NCI-H1436 treated with DMSO at 0.1 percent for 48 hours (cell line): ENCODE measurements at regions not wholly inside any gene's neighbourhood (a gene's known extent, or its start where the extent isn't known, plus 50 kb on each side); places are given as distances from the start of the nearest gene placed in this dataset.

Experiments
- DNase-seq: peaks from one replicate; lab custom pipeline; 2025; lab: John Stamatoyannopoulos, UW

DNA sequence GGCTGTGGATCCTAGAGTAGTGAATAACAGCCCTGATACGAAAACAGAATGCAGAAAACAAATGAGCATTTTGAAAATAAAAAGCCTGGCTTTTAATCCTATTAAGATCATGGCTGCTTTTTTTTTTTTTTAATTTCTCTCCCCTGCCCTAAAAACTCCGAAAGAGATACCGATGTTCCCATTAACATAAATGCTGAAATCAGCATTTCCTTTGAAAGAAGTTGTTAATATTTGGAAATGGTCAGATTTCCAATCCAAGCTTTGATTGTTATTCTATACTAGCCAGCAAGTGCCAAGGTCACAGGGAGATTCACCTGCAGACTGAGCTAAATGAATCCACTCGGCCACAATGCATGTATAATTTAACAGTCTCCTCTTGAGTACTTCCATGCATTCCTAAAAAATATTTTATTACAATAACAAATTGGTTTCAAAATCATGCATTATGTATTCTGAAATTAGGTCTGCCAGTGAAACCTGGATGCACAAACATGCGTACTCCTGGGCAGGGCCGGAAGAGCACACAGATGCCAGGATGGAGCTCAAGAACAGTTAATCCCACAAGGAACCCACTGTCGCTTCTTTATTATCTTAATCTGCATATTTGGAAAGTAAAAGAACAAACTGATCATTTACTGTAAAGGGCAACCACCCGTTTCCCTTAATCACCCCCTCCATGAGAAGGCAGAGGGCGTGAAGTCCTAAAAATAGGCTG, 521.5 kb upstream of the ZFHX3 start:
- DNase-seq = no peak

DNA sequence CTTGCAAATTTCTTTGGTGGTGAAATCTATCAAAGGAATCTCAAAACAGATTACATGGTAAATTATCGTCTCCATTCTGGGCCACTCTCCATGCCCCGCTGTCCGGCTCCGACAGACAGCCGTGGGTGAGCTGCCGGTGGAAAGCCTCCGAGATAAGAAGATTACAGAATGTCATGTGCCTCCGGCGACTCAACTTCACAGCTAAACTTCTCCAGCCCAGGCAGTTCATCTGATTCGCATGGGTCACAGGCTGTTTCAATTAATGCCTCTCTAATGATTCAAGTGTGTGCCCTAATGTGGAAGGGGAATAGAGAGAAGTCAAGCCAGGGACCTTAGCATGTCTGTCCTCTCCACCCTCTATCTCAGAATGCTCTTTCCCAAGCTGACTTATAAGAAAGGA, 520.8 kb upstream of the ZFHX3 start:
- DNase-seq = no peak

DNA sequence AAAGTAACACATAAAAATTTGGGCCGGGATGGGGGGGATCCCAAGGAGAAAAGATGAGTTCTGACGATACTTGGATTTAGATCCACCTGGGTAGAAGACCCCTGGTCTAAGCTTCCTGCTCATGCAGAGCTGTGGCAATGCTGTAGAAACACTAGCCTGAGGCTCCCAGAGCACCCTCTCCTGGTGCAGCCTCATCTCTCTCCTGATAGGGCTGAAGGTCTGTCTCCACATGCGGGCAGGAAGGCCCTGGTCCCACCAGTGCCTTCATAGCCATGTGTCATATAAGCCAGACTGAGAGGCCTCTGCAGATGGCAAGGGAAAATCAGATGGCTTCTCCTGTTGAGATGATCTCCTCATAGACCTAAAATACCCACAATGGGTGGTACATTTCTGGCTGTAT, 518.0 kb upstream of the ZFHX3 start:
- DNase-seq = no peak

DNA sequence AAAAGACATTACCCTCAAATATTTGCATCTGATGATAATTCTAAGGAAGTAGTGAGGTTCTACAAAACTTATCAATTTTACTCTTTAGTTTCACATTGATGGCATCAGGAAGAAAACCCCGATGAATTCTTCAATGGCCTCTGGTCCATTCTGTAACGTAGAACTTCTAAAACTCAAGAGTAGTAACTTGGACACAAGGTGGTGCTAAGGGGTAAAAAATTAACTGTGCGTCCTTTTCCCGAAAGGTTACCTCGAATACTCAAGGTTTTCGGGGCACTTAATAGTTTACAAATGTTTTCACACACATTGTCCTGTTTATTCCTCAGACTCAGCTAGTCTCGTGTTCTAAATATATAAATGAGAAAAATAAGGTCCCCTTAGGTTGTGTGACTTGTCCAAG, 517.3 kb upstream of the ZFHX3 start:
- DNase-seq = no peak

DNA sequence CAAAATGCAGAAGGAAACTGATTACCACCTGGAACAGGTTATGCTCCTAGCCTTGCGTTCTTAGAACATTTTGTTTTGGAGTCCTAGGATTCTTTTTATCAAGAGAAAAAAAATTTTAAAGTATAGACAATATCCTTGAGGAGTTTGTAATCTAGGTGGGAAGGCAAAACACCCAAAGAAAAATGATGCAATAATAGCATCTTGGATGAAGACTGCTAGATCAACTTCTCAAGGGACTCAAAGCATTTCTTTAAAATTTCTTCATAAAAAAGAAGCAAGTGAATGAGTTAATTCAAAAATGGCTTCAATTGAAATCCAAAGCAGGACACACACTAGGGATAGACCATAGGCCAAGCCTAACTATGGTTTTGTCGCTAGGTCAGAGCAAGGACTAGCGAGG, 515.8 kb upstream of the ZFHX3 start:
- DNase-seq = no peak

DNA sequence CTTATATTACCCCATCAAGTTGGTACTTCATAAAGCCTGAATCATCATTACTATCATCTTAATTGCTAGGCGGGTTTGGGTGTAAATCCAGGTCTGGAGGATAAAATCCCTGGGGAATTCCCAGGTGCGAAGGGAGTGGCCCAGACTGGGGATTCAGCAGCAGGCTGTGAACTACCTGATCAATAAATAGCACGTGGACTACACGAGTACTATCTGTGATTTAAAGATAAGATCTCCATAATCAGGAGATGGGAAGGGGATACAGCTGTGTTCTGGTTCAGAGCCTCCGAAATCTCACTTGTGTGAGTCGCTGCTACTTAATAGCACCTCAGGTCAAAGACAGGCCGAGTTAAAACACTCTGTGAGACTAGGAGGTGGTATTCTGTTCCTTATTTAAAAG, 512.6 kb upstream of the ZFHX3 start:
- no peak for DNase-seq

DNA sequence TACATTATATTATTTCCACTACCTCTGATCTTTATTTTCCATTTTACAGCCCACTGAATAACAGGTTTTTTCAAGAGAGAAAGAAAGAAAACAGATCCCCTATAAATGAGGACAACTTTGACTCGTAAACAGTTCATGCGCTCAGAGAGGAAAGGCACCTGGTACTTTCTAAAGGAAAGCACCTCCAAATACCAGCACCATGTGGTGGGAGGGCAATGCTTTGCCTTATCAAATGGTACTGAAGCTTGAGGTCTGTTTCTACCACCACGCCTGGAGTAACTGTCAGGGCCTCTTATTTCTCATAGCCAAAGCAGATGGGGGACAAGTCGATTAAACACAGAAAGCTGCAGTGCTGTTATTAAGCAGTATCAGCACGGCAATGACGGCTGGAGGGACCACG, 510.3 kb upstream of the ZFHX3 start:
- no peak for DNase-seq

DNA sequence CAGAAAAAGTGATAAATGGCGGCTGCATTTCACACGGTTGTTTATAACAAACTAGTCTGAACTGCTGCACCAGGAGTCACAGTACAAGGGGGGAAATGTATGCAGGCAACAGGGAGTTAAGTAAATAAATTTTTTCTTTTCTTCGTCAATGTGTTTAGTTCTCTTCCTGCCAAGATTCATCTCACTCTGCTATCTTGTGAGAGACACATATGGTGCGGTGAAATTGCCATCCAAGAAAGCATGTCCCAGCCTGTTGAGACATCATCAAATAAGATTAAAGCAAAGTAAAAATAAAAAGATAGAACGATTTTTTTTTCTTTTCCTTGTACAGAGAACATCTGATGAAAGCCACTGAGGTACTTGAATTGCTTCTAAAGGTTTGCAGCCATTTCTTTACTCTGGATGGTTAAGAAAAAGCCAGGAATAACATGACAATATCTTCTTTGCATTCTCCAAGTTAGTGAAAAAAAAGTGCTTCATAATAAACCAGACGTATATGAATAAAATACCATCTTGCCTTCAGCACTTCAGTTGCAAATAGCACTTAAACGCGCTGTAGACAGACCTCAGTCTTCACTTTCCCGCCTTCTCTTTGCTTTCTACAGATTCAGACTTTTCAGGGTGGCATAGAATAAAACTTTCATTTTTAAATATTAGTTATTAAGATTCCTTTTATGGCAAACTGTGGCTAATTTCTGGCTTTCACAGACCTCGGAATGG, 506.2 kb upstream of the ZFHX3 start:
- no peak for DNase-seq

DNA sequence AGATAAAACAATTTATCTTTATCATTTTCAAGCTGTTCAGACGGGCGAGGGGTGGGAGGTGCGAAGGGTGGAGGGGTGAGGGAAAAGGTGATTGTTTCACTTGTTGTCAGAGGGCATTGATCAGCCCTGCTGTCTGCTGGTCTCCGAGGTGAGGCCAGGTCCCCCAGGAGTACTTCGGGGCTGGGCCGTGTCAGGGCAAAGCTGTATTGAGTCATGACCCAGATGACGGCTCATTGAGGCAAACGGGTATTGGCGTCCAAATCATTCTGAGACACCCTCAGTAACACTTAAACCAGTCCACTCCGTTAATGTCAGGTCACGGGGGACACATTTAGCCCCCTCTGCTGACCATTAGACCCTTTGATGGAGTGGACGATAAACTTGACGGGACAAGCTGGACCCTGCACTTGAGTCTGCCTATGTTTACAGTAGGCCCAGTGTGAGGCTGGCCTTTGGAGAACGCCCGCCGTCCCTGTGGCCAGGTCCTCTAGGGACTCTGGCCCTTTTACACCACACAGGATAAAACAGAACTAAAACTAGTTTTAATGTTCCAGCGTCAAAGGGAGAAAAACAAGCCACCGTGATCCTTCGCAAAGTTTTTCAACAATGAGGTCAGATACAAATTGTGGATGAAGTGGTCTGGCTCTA, 502.2 kb upstream of the ZFHX3 start:
- no peak for DNase-seq

DNA sequence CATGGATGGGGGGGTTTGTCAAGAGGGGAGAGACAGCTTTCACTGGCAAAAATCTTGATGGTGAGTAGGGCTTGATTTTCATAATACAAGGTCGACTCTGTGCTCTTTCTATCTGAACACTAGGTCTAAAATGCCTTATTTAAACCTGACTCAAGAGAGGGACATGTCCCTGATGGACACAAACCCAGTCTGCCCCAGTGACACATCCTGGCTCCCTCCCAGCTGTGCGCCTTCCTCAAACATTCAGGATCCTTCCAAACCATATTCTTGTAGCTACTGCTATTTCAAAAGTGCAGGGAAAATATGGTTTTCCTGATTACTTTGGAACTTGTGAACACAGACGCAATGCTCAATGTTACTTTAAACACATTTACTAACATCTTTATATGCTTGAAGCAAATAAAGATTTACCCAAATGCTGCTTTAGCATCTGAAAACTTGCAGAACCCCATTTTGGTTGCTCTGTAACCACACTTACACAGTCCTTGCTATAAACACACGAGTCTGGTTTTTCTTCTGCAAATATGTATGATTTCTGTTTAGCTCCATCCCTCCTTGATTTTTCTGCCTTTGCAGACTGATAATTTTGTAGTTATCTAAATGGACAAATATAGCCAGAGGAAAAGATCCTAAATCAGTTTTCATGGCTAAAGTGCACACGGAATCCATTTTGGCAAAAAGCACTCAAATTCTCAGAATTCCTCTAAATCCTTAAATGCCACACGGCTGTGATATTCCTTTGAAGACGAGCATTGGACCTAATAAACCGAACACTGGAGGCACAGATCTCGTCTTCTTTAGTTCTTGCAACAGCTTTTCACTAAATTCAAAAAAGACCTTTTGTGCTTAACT, 499.9 kb upstream of the ZFHX3 start:
- DNase-seq = no peak

DNA sequence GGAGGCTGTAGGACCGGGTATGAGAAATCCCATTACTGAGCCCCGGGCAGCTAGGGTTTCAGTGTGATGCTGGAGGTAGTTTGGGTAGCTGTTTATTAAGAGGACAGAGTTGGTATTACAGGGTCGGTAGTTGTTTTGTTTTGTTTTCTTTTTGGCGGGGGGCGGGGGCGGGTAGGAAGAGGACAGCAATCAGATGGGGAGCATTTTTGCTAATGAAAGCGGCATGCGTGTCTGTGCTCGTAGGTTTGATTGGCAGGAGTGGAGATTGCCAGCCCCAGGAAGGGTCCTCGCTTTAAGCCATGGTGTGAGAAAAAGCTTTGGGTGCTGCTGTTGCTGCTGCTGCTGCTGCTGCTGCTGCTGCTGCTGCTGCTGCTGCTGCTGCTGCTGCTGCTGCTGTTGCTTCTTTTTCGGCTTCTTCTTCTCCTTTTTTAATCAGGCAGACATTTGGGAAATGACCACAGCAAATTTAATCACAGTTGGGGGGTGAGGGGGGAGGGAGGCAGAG, 498.5 kb upstream of the ZFHX3 start:
- no peak for DNase-seq

DNA sequence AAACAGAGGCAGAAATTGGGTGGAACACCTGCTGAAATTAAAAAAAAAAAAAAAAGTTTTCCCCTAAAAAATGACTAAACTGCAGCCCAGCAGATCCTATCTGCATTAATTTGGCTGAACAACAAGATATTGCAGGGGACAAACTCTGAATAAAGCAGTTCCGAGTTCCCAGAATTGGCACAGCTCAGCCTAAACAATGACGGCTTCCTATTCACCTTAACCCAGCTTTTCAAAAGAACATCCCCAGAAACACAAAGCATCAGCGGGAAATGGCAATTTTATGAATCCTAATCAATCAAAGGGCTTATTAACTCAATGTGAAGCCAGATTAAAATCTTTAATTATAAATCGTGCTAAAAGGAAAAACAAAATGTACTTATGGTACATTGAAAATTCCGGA, 497.8 kb upstream of the ZFHX3 start:
- DNase-seq = no peak

DNA sequence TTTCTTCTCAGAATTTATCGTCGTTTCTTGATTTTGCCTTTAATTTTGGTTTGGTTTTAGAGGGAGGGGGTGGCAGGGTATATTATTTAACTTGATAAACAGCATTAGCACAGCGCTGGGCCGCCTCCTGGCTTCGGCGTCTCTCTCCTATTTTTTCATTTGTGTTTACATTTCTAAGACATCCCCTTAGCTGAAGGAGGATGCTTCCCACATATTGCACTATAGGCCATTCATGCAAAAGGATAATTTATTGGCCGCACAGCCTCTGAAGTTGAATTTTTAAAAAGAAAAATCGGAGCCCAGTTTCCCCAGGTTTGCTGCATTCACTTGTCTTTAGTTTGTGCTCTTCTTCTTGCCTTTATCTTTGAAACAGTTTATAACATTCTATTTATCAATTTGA, 497.4 kb upstream of the ZFHX3 start:
- DNase-seq = no peak

DNA sequence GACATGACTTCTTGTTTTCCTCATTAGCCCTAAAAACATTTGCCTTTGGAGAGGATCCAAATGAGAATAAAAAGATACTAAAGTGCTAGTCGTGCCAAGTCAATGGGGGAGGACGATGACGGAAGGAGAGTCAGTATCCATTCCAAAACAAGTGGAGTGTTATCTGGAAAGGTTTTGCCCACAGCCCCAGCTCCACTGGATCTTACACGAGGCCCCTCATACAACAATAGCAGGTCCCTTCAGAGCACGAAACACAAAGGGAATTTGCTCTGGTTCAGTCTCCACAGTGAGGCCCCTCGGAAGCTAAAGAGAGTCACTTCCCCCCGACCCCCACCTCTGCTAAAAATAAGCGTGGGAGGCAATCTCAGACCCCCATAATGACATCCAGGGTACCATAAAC, 496.9 kb upstream of the ZFHX3 start:
- no peak for DNase-seq

DNA sequence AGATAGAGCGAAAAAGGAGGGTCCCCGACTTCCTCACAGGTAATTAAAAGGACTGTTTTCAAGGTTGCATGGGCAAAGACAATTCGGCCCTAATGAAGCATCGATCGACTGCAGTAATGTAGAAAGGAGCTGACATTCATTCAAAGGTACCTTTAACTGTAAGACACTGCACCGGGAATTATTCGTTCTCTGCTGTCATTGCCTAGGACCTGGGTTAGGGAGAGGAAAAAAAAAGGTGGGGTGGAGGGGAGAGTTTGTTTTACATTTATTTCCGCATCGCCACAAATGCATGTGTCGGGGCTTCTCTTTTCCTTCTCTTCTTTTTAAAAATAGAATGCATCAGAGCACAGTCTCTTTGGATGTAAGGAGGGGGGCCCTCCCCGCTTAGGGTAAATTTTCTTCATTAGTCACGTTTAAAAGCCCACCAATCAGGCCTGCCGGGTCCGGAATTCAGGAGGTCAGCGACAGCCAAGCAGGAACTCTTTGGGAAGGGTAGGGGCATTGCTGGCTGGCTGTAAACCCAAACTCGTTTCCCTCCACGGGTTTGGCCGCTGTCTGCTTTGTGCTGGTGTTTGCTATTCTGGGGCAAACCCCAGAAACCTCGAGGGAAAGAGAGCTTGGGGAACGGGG, 496.2 kb upstream of the ZFHX3 start:
- no peak for DNase-seq

DNA sequence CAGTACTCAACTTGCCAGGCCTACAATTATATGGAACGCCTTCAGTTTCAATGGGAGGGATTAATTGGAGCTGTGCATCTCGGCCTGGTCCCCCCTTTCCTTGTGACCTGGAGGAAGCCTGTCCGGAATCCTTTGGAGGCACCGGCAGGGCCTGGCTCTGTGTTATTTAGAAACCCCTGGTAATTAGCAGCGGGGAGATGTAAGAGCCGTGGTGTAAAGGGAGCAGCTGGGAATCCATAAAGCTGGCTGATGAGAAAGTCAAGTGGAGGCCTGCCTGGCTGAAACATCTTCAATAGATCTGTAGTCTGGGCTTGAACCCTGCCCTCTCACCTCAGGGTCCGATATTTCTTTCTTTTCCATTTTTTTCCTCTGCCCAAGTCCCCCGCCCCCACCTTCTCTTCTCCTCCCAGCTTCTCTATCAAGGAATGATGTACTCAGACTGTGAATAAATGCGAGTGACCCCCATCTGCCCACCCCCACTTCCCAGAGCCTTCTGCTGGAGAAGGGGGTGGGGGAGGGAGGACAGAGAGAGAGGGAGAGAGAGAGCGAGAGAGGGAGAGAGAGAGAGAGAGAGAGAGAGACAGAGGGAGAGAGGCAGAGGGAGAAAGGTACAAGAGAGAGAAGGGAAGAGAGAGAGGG, 495.5 kb upstream of the ZFHX3 start:
- DNase-seq = no peak

DNA sequence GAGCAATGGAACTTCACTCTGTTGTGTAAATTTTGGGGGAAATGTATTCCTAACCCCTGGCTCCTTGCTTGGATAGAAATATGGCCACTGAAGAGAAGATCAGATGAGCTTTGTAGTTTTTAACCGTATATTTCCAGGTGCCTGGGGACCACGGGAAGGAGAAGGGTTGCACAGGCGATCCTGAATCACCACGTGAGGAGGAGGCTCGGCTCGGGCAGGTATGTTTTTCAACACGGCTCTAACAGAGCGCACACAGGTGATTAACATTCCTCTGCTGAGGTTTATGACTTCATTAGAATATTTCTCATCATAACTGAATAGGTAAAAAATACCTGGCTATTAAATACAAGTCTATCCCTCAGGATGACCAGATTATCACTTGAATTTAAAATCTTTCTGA, 495.0 kb upstream of the ZFHX3 start:
- DNase-seq = no peak

DNA sequence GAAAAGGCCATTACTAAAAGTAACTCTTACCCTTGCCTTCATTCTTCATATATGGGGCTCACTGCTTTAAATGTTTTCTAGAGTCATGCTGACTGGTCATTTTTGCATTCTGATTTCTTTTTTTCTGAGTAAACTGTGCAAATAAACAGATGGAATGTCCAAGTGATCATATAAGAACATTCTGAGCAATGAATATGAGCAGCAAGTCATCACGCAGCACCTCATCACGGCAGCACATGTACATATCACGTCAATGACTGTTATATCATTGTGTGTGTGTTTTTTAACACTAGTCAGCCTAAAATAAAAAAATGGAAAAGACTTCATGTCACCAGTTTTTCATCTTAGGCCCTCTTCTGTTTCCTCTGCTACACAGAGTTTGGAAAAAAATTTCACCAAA, 490.0 kb upstream of the ZFHX3 start:
- DNase-seq = no peak

DNA sequence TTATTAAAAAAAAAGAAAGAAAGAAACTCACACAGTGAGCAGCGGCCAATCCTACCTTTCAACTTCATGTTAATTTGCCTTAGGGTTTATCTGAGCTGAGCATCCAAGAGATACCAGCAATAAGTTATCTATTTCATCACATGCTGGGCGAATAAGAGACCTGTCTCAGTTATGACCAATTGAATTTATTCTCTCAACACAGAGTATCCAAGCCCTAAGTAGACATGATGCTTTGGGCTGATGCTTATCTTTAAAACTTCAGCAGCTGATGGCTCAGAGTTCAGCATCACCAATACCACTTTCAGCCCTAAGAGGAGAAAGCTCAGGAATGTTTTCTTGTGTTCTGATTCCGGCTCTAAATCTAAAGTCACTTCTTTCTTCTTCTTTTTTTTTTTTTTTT, 489.0 kb upstream of the ZFHX3 start:
- no peak for DNase-seq

DNA sequence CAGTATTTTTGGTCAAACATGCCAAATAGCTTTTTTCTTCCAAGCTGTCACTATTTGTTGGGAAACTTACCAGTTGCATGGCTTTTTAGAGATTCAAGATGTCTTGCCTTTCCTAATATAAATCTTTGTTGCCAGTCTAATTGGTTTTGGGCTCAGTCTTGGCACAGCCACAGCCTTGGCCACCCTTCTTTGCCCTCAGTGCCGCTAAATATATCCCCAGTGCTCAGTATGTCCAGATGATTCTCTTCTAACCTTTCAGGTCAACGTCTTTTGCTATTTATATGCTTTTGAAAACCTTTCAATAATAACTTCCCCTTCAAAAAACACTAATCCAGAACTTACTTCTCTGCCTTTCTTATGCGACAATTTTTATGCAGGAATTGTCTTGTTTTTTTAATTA, 483.1 kb upstream of the ZFHX3 start:
- no peak for DNase-seq

DNA sequence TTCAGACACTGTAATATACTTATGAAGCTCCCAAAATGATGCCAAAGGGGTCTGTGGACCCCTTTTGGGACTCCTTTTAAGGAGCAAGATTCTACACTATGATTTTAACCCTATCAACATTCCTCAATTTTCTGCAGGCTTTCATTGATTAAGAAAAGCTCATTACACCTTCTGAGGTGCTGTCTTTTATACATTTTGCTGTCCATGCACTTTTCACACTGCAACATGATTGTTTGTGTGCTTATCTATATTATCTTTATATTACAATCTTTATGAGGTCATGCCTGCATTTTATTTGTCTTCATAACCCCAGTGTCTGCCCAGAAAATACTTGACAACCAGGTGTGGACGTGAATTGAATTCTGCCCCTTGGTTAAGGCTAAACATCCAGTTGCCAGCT, 482.6 kb upstream of the ZFHX3 start:
- DNase-seq = no peak
